GM13977 (cell line): ENCODE measurements at regions not wholly inside any gene's neighbourhood (a gene's known extent, or its start where the extent isn't known, plus 50 kb on each side); places are given as distances from the start of the nearest gene placed in this dataset.

Experiments used
- DNase-seq: peaks from one replicate; pipeline ENCODE4 v3.0.0; 2012; ENCODE audit warnings: low spot score
- CTCF ChIP-seq: IDR thresholded peaks from 2 replicates; pipeline ENCODE4 v1.5.1; 2012; ENCODE audit warnings: mild to moderate bottlenecking, control low read depth; ENCODE audit not compliant: insufficient read depth; ENCODE audit errors: extremely low read depth, missing control alignments
- in situ Hi-C: fragments of 300-500 bp; cut with MboI; formaldehyde crosslinking; loops from one replicate; pipeline ENCODE4 v1.12.0; 2022; ENCODE audit warnings: low sequenced_read_pairs, low pct_unique_long_range_greater_than_20kb, mixed read lengths, inconsistent platforms; ENCODE audit not compliant: unreplicated experiment

GRCh38 chr2:21276163-21276562 lies 152.4 kb downstream of the TDRD15 start:
- in situ Hi-C loops: no loop called here
- DNase-seq: no peak
- TF ChIP-seq CTCF: no peak

- TF ChIP-seq CTCF: no peak
- in situ Hi-C loops: no loop called here
- DNase-seq: no peak
Observed at GRCh38 chr2:21277068-21278056, 153.6 kb downstream of the TDRD15 start.

- TF ChIP-seq CTCF: no peak
- no peak for DNase-seq
- in situ Hi-C loops: no loop called here
Observed at GRCh38 chr2:21279525-21279924, 155.8 kb downstream of the TDRD15 start.

- no peak for TF ChIP-seq CTCF
- in situ Hi-C loops: no loop called here
- no peak for DNase-seq
Observed at GRCh38 chr2:21280793-21281192, 157.0 kb downstream of the TDRD15 start.

- in situ Hi-C loops: no loop called here
- no peak for DNase-seq
- TF ChIP-seq CTCF: no peak
Observed at GRCh38 chr2:21281384-21281783, 157.6 kb downstream of the TDRD15 start.

- no peak for TF ChIP-seq CTCF
- DNase-seq: no peak
- in situ Hi-C loops: no loop called here
Observed at GRCh38 chr2:21281791-21282514, 158.2 kb downstream of the TDRD15 start.
